ENCODE measurements at regions not wholly inside any gene's neighbourhood (a gene's known extent, or its start where the extent isn't known, plus 50 kb on each side); places are given as distances from the start of the nearest gene placed in this dataset.
"Not testable (repeated sequence)": the region's sequence is repeated elsewhere in the genome, so short reads cannot be mapped to it uniquely, and the experiment has no call there.

GRCh38 chrX:65819983-65820382 is 152.5 kb downstream of the MSN start:
- not testable (repeated sequence) for TF ChIP-seq CTCF (conservative IDR thresholded peaks at IDR 0.05); EZH2 (IDR thresholded peaks at IDR 0.05; ENCODE audit: low read depth)

Measured in PC-9 (cell line).